GM03348 (cell line): ENCODE measurements at regions not wholly inside any gene's neighbourhood (a gene's known extent, or its start where the extent isn't known, plus 50 kb on each side); places are given as distances from the start of the nearest gene placed in this dataset.

Experiments used
- DNase-seq: peaks from one replicate; pipeline ENCODE4 v3.0.0; 2012; ENCODE audit warnings: low spot score

GRCh38 chr12:102534899-102535298, 54.5 kb upstream of the IGF1 start:
- peak; percentile 55 for DNase-seq

- DNase-seq, result no peak
Observed at GRCh38 chr12:102533483-102534215, 53.3 kb upstream of the IGF1 start.
